NCI-H1105 treated with DMSO at 0.1 percent for 48 hours (cell line): ENCODE measurements at regions not wholly inside any gene's neighbourhood (a gene's known extent, or its start where the extent isn't known, plus 50 kb on each side); places are given as distances from the start of the nearest gene placed in this dataset.

Experiments
- DNase-seq: peaks from one replicate; lab custom pipeline; 2025; lab: John Stamatoyannopoulos, UW

DNA sequence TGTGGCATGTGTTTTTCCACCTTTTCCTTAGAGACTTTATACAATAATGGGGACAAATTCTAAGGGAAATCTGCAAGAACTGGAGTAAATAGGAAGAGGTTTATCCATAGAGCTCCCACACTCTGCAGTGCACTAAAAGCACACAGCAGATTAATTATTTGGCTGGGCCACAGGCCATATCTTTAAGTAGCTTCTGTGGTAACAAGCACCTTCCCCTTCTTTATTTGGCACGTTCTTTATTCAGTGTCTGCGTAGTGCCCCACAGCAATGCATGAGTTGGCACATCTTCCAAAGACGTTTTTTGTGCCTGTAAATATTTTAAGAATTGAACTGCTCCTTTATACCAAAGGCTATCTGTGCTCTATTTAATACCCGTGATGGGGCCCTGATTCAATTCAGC lies 104.9 kb upstream of the MBL2 start:
- no peak for DNase-seq

DNA sequence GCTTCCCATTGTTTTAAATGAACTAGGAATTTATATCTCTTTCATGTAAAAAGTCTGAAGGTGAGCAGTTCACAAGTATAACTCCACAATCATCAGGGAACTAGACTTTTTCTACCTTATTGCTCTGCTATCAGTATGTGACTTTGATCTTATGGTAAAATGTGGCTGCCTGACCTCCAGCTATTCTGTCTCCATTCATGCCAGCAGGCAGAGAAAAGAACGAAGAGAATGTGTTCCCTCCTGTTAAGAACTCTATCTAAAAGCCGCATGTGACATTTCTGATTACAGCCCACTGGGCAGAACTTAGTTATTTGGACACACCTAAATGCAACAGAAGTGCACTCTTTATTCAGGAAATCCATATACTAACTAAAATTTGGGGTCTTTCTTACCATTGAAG lies 102.8 kb upstream of the MBL2 start:
- DNase-seq, result no peak

DNA sequence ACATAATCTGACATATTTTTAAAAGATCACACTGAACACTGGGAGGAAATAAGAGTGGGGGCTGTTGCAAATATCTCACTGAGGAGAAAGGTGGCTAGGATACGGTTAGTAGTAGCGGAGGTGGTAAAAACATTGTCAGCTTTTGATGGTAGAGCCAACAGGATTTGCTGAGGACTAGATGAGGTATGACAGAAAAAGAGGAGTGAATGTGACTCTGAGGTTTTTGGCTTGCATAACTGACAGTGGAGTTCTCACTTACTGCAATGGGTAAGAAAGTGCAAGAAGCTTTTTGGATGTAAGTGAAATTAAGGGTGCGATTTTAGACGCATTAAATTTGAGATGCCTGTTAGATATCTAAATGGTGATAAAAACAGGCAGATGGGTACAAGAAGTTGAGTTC lies 102.0 kb upstream of the MBL2 start:
- DNase-seq, result no peak

DNA sequence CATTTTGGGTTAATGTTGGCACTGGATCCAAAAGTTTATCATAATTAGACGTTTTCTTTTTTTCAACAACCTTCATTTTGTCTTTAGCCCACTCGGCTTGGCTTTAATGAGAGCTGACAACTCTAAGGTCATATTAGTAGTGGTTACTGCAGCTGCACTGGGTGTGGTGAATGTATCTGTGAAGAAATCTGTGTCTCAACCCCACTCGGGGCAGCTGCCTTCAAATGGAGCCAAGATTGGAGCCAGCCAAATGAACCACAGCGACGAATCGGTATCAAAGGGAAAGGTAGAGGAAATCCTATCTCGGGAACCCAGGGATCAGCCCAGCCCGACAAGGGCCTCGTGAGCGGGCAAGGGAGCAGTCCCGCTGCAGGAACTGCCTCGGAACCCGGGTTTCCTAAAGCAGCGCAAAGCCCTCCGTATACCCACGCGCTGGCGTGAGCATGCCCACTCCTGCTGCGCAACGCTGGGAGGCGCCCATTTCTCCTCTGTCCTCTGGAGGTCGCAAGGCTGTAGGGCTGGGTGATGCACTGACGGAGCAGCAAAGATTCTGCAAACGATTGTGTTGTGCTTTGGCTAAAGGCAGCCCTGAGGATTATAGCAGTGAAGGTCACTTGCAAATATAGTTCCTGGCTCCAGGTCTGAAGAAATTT lies 98.7 kb upstream of the MBL2 start:
- DNase-seq, result no peak

DNA sequence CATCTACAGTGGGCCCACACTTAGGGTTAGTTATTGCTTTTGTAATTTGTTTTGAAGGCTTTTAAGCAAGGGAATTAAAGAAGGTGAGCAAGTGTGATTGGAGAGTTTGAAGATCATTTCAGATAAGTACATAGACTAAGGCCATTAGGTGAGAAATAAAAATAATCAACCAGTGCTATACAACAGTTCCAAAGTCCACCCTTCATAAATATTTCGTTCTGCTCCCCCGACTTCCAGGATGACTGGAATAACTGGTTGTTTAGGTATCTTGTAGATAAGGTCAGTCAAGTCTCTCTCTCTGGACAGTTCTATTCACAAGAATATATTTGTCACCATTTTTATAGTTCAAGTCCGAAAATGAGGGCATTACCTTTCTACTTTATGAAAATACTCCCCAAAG lies 98.0 kb upstream of the MBL2 start:
- no peak for DNase-seq

DNA sequence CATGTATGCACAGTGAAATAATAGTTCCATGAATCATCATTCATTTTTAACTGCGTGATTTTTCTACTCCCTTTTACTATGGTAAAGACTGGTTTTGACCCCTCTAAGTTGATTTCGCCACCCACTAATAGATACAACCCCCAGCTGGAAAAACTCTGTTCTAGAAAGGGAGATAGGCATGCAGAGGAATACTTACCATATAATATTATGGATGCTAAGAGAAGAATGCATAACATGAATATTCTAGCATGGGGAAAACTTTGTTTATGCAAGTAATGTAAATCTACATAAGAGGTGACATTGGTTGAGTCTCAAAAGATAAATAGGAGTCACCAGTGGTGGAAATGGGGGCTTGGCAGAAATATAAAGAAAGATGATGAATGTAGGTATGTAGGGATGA lies 97.3 kb upstream of the MBL2 start:
- DNase-seq, result no peak

DNA sequence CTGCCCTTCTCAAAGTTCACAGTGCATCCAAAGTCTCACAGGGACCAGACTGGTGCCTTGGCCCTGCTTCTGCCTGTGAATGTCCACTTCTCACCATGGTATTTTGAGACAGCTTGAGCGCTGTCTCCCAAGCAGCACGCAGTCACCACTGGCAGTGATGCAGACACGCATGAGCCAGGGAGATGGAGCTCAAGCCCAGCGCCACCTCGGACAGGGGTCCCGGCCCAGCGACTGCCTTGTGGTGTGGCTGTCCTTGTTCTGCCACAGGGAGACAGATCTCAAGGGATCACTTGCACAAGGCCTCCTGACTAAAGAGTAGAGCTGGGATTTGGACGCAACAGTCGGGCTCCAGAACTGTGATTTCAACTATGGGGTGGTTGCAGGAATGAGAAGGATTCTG lies 92.6 kb upstream of the MBL2 start:
- no peak for DNase-seq

DNA sequence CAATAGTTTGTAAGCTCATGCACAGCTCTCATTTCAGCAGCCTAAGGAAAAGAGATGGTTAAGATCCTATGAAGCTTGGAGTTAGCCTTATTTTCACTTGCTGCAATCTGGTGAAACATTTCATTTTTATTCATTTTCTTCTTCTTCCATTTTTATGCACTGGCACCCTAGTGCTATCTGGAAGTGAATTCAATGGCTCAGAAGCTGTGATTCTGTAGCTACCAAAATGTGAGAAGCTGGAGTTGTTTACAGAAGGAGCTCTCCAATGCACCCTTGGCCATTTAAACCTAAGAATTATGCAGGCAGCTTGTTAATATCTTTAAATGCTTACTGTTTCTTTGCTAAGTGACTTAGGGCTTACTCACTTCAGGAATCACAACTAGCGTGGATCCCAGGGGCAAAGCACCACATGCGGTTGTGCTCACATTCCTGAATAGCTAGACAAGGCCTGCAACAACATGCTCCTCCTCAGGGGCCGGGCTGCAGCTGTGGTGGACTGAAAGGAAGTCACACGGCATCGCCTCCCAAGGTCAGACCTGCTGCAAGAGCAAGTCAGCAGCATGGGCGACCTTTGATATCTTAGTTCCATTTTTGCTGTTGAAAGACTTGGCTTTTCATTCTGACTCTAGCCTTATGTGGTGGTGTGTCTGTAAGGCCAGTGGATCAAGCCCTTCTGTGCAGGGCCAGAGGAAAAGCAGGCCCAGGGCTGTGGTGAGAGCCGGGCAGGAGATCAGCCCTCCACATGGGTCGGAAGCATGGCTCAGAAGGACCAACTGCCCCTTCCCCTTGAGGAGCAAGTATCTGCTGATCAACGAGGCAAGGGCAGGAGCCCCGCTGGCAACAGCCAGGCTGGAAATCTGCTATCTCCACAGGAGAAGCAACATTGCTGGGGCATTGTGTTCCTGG lies 91.9 kb upstream of the MBL2 start:
- DNase-seq, result no peak

DNA sequence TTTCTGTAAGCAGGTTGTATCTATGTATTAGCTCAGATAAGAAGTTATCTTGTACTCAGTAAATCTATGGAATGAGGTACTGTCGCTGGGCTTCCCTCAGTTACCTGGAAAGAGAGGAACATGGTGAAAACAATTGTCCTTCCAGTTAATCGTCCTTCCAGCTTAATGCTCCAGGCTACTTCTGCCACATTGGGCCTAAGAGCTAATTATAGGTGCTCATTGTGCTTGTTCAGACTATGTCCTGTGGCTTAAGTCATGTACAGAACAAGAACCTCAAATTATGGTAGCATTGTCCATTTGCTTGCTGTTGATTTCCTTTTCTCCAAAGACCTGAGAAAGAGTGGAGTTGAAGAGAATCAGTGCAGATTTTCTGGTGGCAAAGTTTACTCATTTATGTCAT lies 86.1 kb upstream of the MBL2 start:
- DNase-seq, result no peak

DNA sequence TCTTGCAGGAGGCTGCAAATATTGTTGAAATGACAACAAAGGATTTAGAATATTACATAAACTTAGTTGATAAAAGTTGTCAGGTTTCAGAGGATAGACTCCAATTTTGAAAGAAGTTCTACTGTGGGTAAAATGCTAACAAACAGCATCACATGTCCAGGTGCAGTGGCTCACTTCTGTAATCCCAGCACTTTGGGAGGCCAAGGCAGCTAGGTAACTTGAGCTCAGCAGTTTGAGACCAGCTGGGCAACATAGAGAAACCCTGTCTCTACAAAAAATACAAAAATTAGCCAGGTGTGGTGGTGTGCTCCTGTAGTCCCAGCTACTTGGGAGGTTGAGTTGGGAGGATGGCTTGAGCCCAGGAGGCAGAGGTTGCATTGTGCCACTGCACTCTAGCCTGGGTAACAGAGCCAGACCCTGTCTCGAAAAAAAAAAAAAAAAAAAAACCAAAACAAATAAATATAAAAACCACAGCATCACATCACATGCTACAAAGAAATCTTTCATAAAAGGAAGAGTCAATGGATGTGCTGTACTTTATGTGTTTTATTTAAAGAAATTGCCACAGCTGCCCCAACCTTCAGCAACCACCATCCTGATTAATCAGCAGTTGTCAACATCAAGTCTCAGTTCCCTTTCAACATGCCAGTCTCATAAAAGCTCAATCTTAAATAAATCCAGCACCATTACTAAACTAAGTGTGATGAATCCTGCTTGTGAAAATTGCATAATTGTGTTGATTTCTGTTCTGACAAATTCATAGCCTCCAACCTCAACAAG lies 83.2 kb upstream of the MBL2 start:
- DNase-seq, result no peak

DNA sequence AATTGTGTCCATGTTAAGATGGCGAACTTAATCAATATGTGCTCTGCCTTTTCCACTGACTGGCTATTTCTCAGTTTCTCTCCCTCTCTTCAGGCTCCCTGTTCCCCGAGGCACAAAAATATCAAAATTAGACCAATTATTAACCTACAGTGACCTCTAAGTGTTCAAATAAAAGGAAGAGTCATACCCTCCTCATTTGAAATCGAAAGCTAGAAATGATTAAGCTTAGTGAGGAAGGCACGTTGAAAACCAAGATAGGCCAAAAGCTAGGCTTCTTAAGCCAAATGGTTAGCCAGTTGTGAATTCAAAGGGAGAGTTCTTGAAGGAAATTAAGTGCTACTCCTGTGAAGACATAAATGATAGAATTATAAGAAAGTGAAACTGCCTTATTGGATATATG lies 81.1 kb upstream of the MBL2 start:
- no peak for DNase-seq

DNA sequence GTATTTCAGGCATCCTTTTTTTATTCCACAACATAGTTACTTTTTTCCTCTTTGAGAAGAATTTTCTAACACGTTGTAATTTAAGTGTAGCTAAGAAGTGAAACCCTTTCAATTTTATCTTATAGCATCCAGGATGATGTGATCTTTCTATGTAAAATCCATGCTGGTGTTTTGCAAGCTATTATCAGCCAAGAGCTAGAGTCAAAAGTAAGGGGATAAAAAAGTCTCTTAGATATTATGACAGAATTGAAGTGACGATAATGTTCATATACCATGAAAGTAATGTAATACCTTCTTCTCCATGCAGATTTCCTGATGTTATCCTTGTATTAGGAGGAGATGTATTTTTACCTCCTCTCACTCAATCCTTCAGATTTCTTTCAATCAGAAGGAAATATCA lies 64.2 kb upstream of the MBL2 start:
- DNase-seq, result no peak
